GM12878 (cell line): ENCODE measurements at regions not wholly inside any gene's neighbourhood (a gene's known extent, or its start where the extent isn't known, plus 50 kb on each side); places are given as distances from the start of the nearest gene placed in this dataset.

Source experiments
- ATAC-seq: fragments of 200-7000 bp; cut with Tn5 transposase; 3 replicates; pipeline ENCODE4 v1.9.1; 2020; ENCODE audit warnings: mild to moderate bottlenecking, moderate library complexity
- BruUV-seq: library from RNA; stranded (reverse); fragments of 400-500 nt; replicated peaks from 2 replicates; lab custom pipeline; 2021; lab: Mats Ljungman, UMichigan
- CTCF ChIA-PET: fragments of 300-600 bp; sonication (Branson Sonifier 250); formaldehyde crosslinking; extraction: SDS; loops from one replicate; lab custom pipeline; 2021; ENCODE audit warnings: inconsistent platforms; lab: Yijun Ruan, JAX
- POLR2A ChIA-PET: fragments of 350-600 bp; formaldehyde crosslinking; extraction: SDS; loops from one replicate; lab custom pipeline; 2021; ENCODE audit warnings: inconsistent platforms; lab: Charles Lee
- RAD21 ChIA-PET: fragments of 300-600 bp; sonication (Branson Sonifier 250); formaldehyde crosslinking; loops from one replicate; lab custom pipeline; 2023; ENCODE audit warnings: antibody characterized with exemption; ENCODE audit not compliant: unreplicated experiment; lab: Charles Lee
- SMC1A ChIA-PET: fragments of 300-600 bp; sonication (Branson Sonifier 250); formaldehyde crosslinking; loops from one replicate; lab custom pipeline; 2023; ENCODE audit not compliant: unreplicated experiment, uncharacterized antibody; lab: Charles Lee
- DNase-seq: peaks from one replicate; pipeline ENCODE4 v3.0.0-alpha.2; 2011; ENCODE audit warnings: low read depth, low spot score
- FAIRE-seq: peaks from 3 replicates; lab custom pipeline; 2011; peaks lifted over from hg19 to GRCh38; lab: Jason Lieb, UNC
- H2AFZ ChIP-seq: 2 replicates; pipeline ENCODE4 v1.6.0; 2011; ENCODE audit warnings: low read depth, low read length, control low read depth; ENCODE audit not compliant: control insufficient read depth
- H3K27ac ChIP-seq: 2 replicates; pipeline ENCODE4 v1.5.1; 2011; ENCODE audit warnings: control low read depth; ENCODE audit not compliant: control insufficient read depth, insufficient read depth
- H3K27me3 ChIP-seq, 2 experiments: replicated peaks in 1 of 2; 2 replicates each; pipeline versions ENCODE4 v1.6.0 to v1.6.1; 2011; ENCODE audit warnings: low read length in 1 of 2; ENCODE audit not compliant: control insufficient read depth in 2 of 2, insufficient read depth in 2 of 2
- H3K36me3 ChIP-seq, 2 experiments: 2 replicates each; pipeline ENCODE4 v1.5.1; 2011; ENCODE audit warnings: low read length in 1 of 2; ENCODE audit not compliant: control insufficient read depth in 2 of 2, insufficient read depth in 2 of 2
- H3K4me1 ChIP-seq: 2 replicates; pipeline ENCODE4 v1.6.1; 2011; ENCODE audit warnings: mild to moderate bottlenecking, low read length, moderate library complexity, mixed read lengths; ENCODE audit not compliant: control insufficient read depth, insufficient read depth
- H3K4me2 ChIP-seq: 2 replicates; pipeline ENCODE4 v1.6.0; 2011; ENCODE audit warnings: control low read depth; ENCODE audit not compliant: control insufficient read depth, insufficient read depth
- H3K4me3 ChIP-seq: fragments of 200-600 bp; sonication (generic); 2 replicates; pipeline ENCODE4 v1.5.1; 2016
- H3K79me2 ChIP-seq: 2 replicates; pipeline ENCODE4 v1.6.0; 2011; ENCODE audit warnings: low read length; ENCODE audit not compliant: control insufficient read depth, insufficient read depth
- H3K9ac ChIP-seq: 2 replicates; pipeline ENCODE4 v1.8.0; 2011; ENCODE audit warnings: low read length, control low read depth, mixed read lengths; ENCODE audit not compliant: control insufficient read depth, insufficient read depth
- H3K9me3 ChIP-seq: replicated peaks from 3 replicates; pipeline ENCODE4 v1.5.1; 2011; ENCODE audit warnings: mild to moderate bottlenecking, low read length; ENCODE audit not compliant: control insufficient read depth, insufficient read depth
- H4K20me1 ChIP-seq: 2 replicates; pipeline ENCODE4 v1.6.0; 2011; ENCODE audit not compliant: control insufficient read depth, insufficient read depth
- BACH1 ChIP-seq: fragments of 450-650 bp; IDR thresholded peaks from 2 replicates; pipeline ENCODE4 v1.6.1; 2017; ENCODE audit warnings: mild to moderate bottlenecking, borderline replicate concordance
- BHLHE40 ChIP-seq, 2 experiments: fragments of 450-650 bp in 1 of 2; IDR thresholded peaks; 2 replicates each; pipeline ENCODE4 v1.6.1; 2011 to 2017; ENCODE audit warnings: low read depth in 2 of 2, borderline replicate concordance in 1 of 2, improper control_type of control experiment in 1 of 2, low read length in 1 of 2, mild to moderate bottlenecking in 1 of 2
- CBFB ChIP-seq: IDR thresholded peaks from 2 replicates; pipeline ENCODE4 v1.6.1; 2016; ENCODE audit warnings: antibody characterized with exemption, low read depth
- CHD2 ChIP-seq: IDR thresholded peaks from 2 replicates; pipeline ENCODE4 v1.6.1; 2011; ENCODE audit warnings: low read depth, low read length, improper control_type of control experiment, borderline replicate concordance
- FOXM1 ChIP-seq: IDR thresholded peaks from 2 replicates; pipeline ENCODE4 v1.6.1; 2012; ENCODE audit warnings: low read depth, mild to moderate bottlenecking, inconsistent platforms, low read length, moderate library complexity
- IKZF1 ChIP-seq: fragments of 450-650 bp; conservative IDR thresholded peaks from 2 replicates; pipeline ENCODE4 v1.6.1; 2017; ENCODE audit warnings: antibody characterized with exemption, mild to moderate bottlenecking
- IRF3 ChIP-seq: fragments of 450-650 bp; IDR thresholded peaks from 2 replicates; pipeline ENCODE4 v1.6.1; 2014; ENCODE audit warnings: mild to moderate bottlenecking
- JUND ChIP-seq: IDR thresholded peaks from 2 replicates; pipeline ENCODE4 v1.6.1; 2012; ENCODE audit warnings: low read depth, mild to moderate bottlenecking, low read length, improper control_type of control experiment, moderate library complexity
- MLLT1 ChIP-seq: fragments of 450-650 bp; IDR thresholded peaks from 2 replicates; pipeline ENCODE4 v1.6.1; 2016; ENCODE audit warnings: mild to moderate bottlenecking
- PAX8 ChIP-seq: fragments of 450-650 bp; IDR thresholded peaks from 2 replicates; pipeline ENCODE4 v1.6.1; 2017; ENCODE audit warnings: mild to moderate bottlenecking, moderate library complexity
- POU2F2 ChIP-seq: IDR thresholded peaks from 3 replicates; pipeline ENCODE4 v1.6.1; 2011; ENCODE audit warnings: low read depth, mild to moderate bottlenecking, low read length, borderline replicate concordance
- SMAD5 ChIP-seq: IDR thresholded peaks from 2 replicates; pipeline ENCODE4 v1.6.1; 2016; ENCODE audit warnings: antibody characterized with exemption, low read depth
- SMC3 ChIP-seq: IDR thresholded peaks from 2 replicates; pipeline ENCODE4 v1.6.1; 2011; ENCODE audit warnings: low read length, improper control_type of control experiment, borderline replicate concordance
- TBL1XR1 ChIP-seq: IDR thresholded peaks from 2 replicates; pipeline ENCODE4 v1.6.1; 2012; ENCODE audit warnings: low read depth, low read length, improper control_type of control experiment
- USF1 ChIP-seq: IDR thresholded peaks from 2 replicates; pipeline ENCODE4 v1.6.1; 2011; ENCODE audit warnings: borderline replicate concordance, low read depth, mild to moderate bottlenecking, moderate library complexity, mixed read lengths, low read length; ENCODE audit not compliant: insufficient read depth; ENCODE audit errors: extremely low read length
- ZBTB4 ChIP-seq: fragments of 450-650 bp; formaldehyde crosslinking; IDR thresholded peaks from 2 replicates; pipeline ENCODE4 v1.4.0; 2022; ENCODE audit warnings: mild to moderate bottlenecking, moderate library complexity
- ZNF207 ChIP-seq: fragments of 450-650 bp; IDR thresholded peaks from 2 replicates; pipeline ENCODE4 v1.6.1; 2014; ENCODE audit warnings: antibody characterized with exemption, mild to moderate bottlenecking, borderline replicate concordance
- WGBS: methylation state at CpG from one replicate; pipeline ENCODE4 v1.1.6; 2016; ENCODE audit warnings: low lambda C conversion rate; ENCODE audit not compliant: insufficient replicate concordance, insufficient coverage; ENCODE audit errors: missing lambda C conversion rate; 5-methylcytosine and 5-hydroxymethylcytosine counted together
- in situ Hi-C: fragments of 300-500 bp; cut with MboI; formaldehyde crosslinking; loops from 9 replicates; pipeline ENCODE4 v1.14.3; 2018; ENCODE audit warnings: mixed read lengths
- intact Hi-C: fragments of 100-400 bp; cut with micrococcal nuclease; formaldehyde crosslinking; loops from one replicate; pipeline ENCODE4 v1.14.2; 2022; ENCODE audit not compliant: unreplicated experiment

GRCh38 chr6:28770732-28771131, 153.1 kb downstream of the TRIM27 start:
- FAIRE-seq: no peak
- Histone ChIP-seq H3K27ac (no peak overlapping the region), H3K9me3 (peaks cover 2% of the 10 kb centered on the region; the same call in 2 of the 3 replicates), H3K4me3 (no peak overlapping the region), H3K4me1 (no peaks in the 10 kb centered on the region), H3K4me2 (no peak overlapping the region), H2AFZ (no peak overlapping the region), H3K27me3 (peaks cover 0 to 14% of the 10 kb centered on the region in 2 experiments; a peak in 3 of 4 replicates), H3K36me3 (no peaks in the 10 kb centered on the region), H4K20me1 (no peaks in the 10 kb centered on the region), H3K9ac (no peak overlapping the region), H3K79me2 (no peaks in the 10 kb centered on the region)
- RAD21 ChIA-PET: no interaction called here
- intact Hi-C loops (no loop called here), in situ Hi-C loops (loop anchor here (10.0 kb wide), 1 partner anchor 64 kb away; no protein-coding TSS in a partner anchor)
- no TSS peak for BruUV-seq
- ATAC-seq: no peak
- CTCF ChIA-PET: no interaction called here
- 39% methylated on average over 14 of the region's 14 CpGs for WGBS
- SMC1A ChIA-PET: interaction anchor here (1.1 to 1.5 kb wide), 2 partner anchors 42 to 111 kb away, joined by 3 read pairs; no protein-coding TSS in a partner anchor
- POLR2A ChIA-PET: no interaction called here
- no peak for DNase-seq
- TF ChIP-seq TBL1XR1 (no peak), POU2F2 (no peak), PAX8 (no peak), IRF3 (no peak), JUND (no peak), MLLT1 (no peak), ZBTB4 (no peak), CHD2 (no peak), USF1 (no peak), ZNF207 (no peak), CBFB (no peak), FOXM1 (no peak), IKZF1 (no peak), BHLHE40 (IDR thresholded peaks at IDR 0.05; ENCODE audit: borderline replicate concordance in 1 of 2, low read depth in 2 of 2, low read length in 1 of 2) (no peak), BACH1 (no peak), SMAD5 (no peak), SMC3 (no peak)
